ENCODE measurements at regions not wholly inside any gene's neighbourhood (a gene's known extent, or its start where the extent isn't known, plus 50 kb on each side); places are given as distances from the start of the nearest gene placed in this dataset.

GRCh38 chr4:66252291-66252690, 582.0 kb upstream of the EPHA5 start:
- H3K9ac ChIP-seq = no peak overlapping the region
- in situ Hi-C loops (cut with MboI) = no loop called here
- no peaks in the 10 kb centered on the region for H3F3A ChIP-seq (ENCODE audit: insufficient read depth)

GRCh38 chr4:66246643-66247042, 576.4 kb upstream of the EPHA5 start:
- in situ Hi-C loops (cut with MboI) = no loop called here
- H3K4me1 ChIP-seq (ENCODE audit: insufficient read depth) = no peaks in the 10 kb centered on the region

More at GRCh38 chr4:66252291-66252690, 582.0 kb upstream of the EPHA5 start:
- 10 to 12% methylated on average over 1 of the region's 1 CpG for WGBS, 2 experiments (ENCODE audit: low coverage in 1 of 2, low lambda C conversion rate in 2 of 2, missing lambda C conversion rate in 2 of 2)
- Histone ChIP-seq H2AFZ (no peak overlapping the region), H3K4me3 (no peak overlapping the region), H3K79me2 (ENCODE audit: insufficient read depth) (no peaks in the 10 kb centered on the region), H3K4me1 (ENCODE audit: insufficient read depth) (no peaks in the 10 kb centered on the region), H3K36me3 (ENCODE audit: low read depth) (no peaks in the 10 kb centered on the region), H3K4me2 (ENCODE audit: unreplicated experiment) (no peak overlapping the region), H3K9me3 (ENCODE audit: low read depth) (no peaks in the 10 kb centered on the region), H3K27ac (no peak overlapping the region), H3K27me3 (replicated peaks; ENCODE audit: insufficient read depth) (no peaks in the 10 kb centered on the region), H3K9me2 (ENCODE audit: insufficient read depth) (no peaks in the 10 kb centered on the region), H4K20me1 (ENCODE audit: insufficient read depth) (no peaks in the 10 kb centered on the region)
- DNase-seq = no peak
- no peak for TF ChIP-seq EZH2phosphoT487 (IDR thresholded peaks at IDR 0.05; ENCODE audit: insufficient read depth, low read depth)
- TF ChIP-seq EZH2 (IDR thresholded peaks at IDR 0.05; ENCODE audit: insufficient read depth, poor library complexity, severe bottlenecking) = no peak

GRCh38 chr4:66235876-66236275, 565.6 kb upstream of the EPHA5 start:
- no peaks in the 10 kb centered on the region for H4K20me1 ChIP-seq (ENCODE audit: insufficient read depth)
- in situ Hi-C loops (cut with MboI) = no loop called here
- H3K4me3 ChIP-seq = no peak overlapping the region
- no peak overlapping the region for H3K4me2 ChIP-seq (ENCODE audit: unreplicated experiment)
- H3K9me2 ChIP-seq (ENCODE audit: insufficient read depth) = no peaks in the 10 kb centered on the region
- no peaks in the 10 kb centered on the region for H3K9me3 ChIP-seq (ENCODE audit: low read depth)
- WGBS, 2 experiments (ENCODE audit: low coverage in 1 of 2, low lambda C conversion rate in 2 of 2, missing lambda C conversion rate in 2 of 2) = 46 to 53% methylated on average over 4 of the region's 4 CpGs
- no peak overlapping the region for H3K9ac ChIP-seq
- TF ChIP-seq EZH2phosphoT487 (IDR thresholded peaks at IDR 0.05; ENCODE audit: insufficient read depth, low read depth) (no peak), EZH2 (IDR thresholded peaks at IDR 0.05; ENCODE audit: insufficient read depth, poor library complexity, severe bottlenecking) (no peak)
- H3K27ac ChIP-seq = no peak overlapping the region
- DNase-seq = no peak
- no peaks in the 10 kb centered on the region for H3K36me3 ChIP-seq (ENCODE audit: low read depth)
- H2AFZ ChIP-seq = no peak overlapping the region
- no peaks in the 10 kb centered on the region for H3F3A ChIP-seq (ENCODE audit: insufficient read depth)
- H3K79me2 ChIP-seq (ENCODE audit: insufficient read depth) = no peaks in the 10 kb centered on the region
- no peaks in the 10 kb centered on the region for H3K27me3 ChIP-seq (replicated peaks; ENCODE audit: insufficient read depth)
- no peaks in the 10 kb centered on the region for H3K4me1 ChIP-seq (ENCODE audit: insufficient read depth)

More at GRCh38 chr4:66246643-66247042, 576.4 kb upstream of the EPHA5 start:
- H3K27ac ChIP-seq = no peak overlapping the region
- no peaks in the 10 kb centered on the region for H3K9me3 ChIP-seq (ENCODE audit: low read depth)
- H3K4me2 ChIP-seq (ENCODE audit: unreplicated experiment) = no peak overlapping the region
- no peaks in the 10 kb centered on the region for H3K27me3 ChIP-seq (replicated peaks; ENCODE audit: insufficient read depth)
- H3K36me3 ChIP-seq (ENCODE audit: low read depth) = no peaks in the 10 kb centered on the region
- no peaks in the 10 kb centered on the region for H3K79me2 ChIP-seq (ENCODE audit: insufficient read depth)
- no peak overlapping the region for H3K4me3 ChIP-seq
- no peak overlapping the region for H3K9ac ChIP-seq
- 0% methylated on average over 1 of the region's 1 CpG for WGBS, 2 experiments (ENCODE audit: low coverage in 1 of 2, low lambda C conversion rate in 2 of 2, missing lambda C conversion rate in 2 of 2)
- H3F3A ChIP-seq (ENCODE audit: insufficient read depth) = no peaks in the 10 kb centered on the region
- H4K20me1 ChIP-seq (ENCODE audit: insufficient read depth) = no peaks in the 10 kb centered on the region
- no peak overlapping the region for H2AFZ ChIP-seq
- no peak for DNase-seq
- H3K9me2 ChIP-seq (ENCODE audit: insufficient read depth) = no peaks in the 10 kb centered on the region
- TF ChIP-seq EZH2phosphoT487 (IDR thresholded peaks at IDR 0.05; ENCODE audit: insufficient read depth, low read depth) = no peak
- TF ChIP-seq EZH2 (IDR thresholded peaks at IDR 0.05; ENCODE audit: insufficient read depth, poor library complexity, severe bottlenecking) = no peak

- H2AFZ ChIP-seq = no peak overlapping the region
- H3K4me1 ChIP-seq (ENCODE audit: insufficient read depth) = no peaks in the 10 kb centered on the region
- no peaks in the 10 kb centered on the region for H4K20me1 ChIP-seq (ENCODE audit: insufficient read depth)
- H3K4me3 ChIP-seq = no peak overlapping the region
- H3K79me2 ChIP-seq (ENCODE audit: insufficient read depth) = no peaks in the 10 kb centered on the region
- H3K9me2 ChIP-seq (ENCODE audit: insufficient read depth) = no peaks in the 10 kb centered on the region
- no peak for TF ChIP-seq EZH2 (IDR thresholded peaks at IDR 0.05; ENCODE audit: insufficient read depth, poor library complexity, severe bottlenecking)
- TF ChIP-seq EZH2phosphoT487 (IDR thresholded peaks at IDR 0.05; ENCODE audit: insufficient read depth, low read depth) = no peak
- no peaks in the 10 kb centered on the region for H3K27me3 ChIP-seq (replicated peaks; ENCODE audit: insufficient read depth)
- DNase-seq = no peak
- no peak overlapping the region for H3K4me2 ChIP-seq (ENCODE audit: unreplicated experiment)
- in situ Hi-C loops (cut with MboI) = no loop called here
- no peaks in the 10 kb centered on the region for H3K36me3 ChIP-seq (ENCODE audit: low read depth)
- no peaks in the 10 kb centered on the region for H3F3A ChIP-seq (ENCODE audit: insufficient read depth)
- H3K9ac ChIP-seq = no peak overlapping the region
- H3K9me3 ChIP-seq (ENCODE audit: low read depth) = no peaks in the 10 kb centered on the region
- 21 to 23% methylated on average over 2 of the region's 2 CpGs for WGBS, 2 experiments (ENCODE audit: low coverage in 1 of 2, low lambda C conversion rate in 2 of 2, missing lambda C conversion rate in 2 of 2)
- H3K27ac ChIP-seq = no peak overlapping the region
Measured at GRCh38 chr4:66229885-66230284, 559.6 kb upstream of the EPHA5 start.

GRCh38 chr4:66225539-66225938, 555.2 kb upstream of the EPHA5 start:
- no peak overlapping the region for H3K27ac ChIP-seq
- H3K9ac ChIP-seq = no peak overlapping the region
- DNase-seq = no peak
- 15 to 21% methylated on average over 1 of the region's 1 CpG for WGBS, 2 experiments (ENCODE audit: low coverage in 1 of 2, low lambda C conversion rate in 2 of 2, missing lambda C conversion rate in 2 of 2)
- no peaks in the 10 kb centered on the region for H4K20me1 ChIP-seq (ENCODE audit: insufficient read depth)
- H3K4me2 ChIP-seq (ENCODE audit: unreplicated experiment) = no peak overlapping the region
- H3K9me3 ChIP-seq (ENCODE audit: low read depth) = no peaks in the 10 kb centered on the region
- H3F3A ChIP-seq (ENCODE audit: insufficient read depth) = no peaks in the 10 kb centered on the region
- in situ Hi-C loops (cut with MboI) = no loop called here
- no peaks in the 10 kb centered on the region for H3K79me2 ChIP-seq (ENCODE audit: insufficient read depth)
- H3K4me1 ChIP-seq (ENCODE audit: insufficient read depth) = no peaks in the 10 kb centered on the region
- H2AFZ ChIP-seq = no peak overlapping the region
- TF ChIP-seq EZH2phosphoT487 (IDR thresholded peaks at IDR 0.05; ENCODE audit: insufficient read depth, low read depth) = no peak
- no peak for TF ChIP-seq EZH2 (IDR thresholded peaks at IDR 0.05; ENCODE audit: insufficient read depth, poor library complexity, severe bottlenecking)
- no peaks in the 10 kb centered on the region for H3K9me2 ChIP-seq (ENCODE audit: insufficient read depth)
- H3K36me3 ChIP-seq (ENCODE audit: low read depth) = no peaks in the 10 kb centered on the region
- no peak overlapping the region for H3K4me3 ChIP-seq
- H3K27me3 ChIP-seq (replicated peaks; ENCODE audit: insufficient read depth) = no peaks in the 10 kb centered on the region

Data from GM23248 (cell line).